ENCODE measurements at regions not wholly inside any gene's neighbourhood (a gene's known extent, or its start where the extent isn't known, plus 50 kb on each side); places are given as distances from the start of the nearest gene placed in this dataset.

DNA sequence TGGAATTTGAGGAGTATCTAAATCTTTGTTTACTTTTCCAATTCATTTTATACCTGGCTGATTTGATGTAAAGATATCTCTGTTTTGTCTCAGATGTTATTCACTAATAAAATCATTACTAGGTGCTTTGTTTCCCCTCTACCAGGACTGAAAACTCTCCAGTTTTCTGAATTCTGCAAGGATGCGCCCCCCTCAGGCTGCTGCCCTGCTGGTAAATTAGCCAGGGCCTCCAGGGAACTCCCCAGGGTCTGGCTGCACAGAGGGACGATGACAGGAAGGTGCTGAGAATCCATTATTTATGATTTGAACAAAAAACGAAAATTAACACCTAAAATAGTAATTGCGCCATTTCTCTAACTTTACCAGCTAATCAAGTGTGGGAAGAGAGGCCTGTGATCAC is 541.2 kb upstream of the POU3F3 start:
- intact Hi-C loops (cut with DNase I) = no loop called here
- DNase-seq (peak in 1 of 4 donors; percentile 27), ATAC-seq (no peak)
- no peaks in the 10 kb centered on the region for H3K36me3 ChIP-seq
- no peak overlapping the region for H3K27ac ChIP-seq
- TF ChIP-seq, protein P1, sequence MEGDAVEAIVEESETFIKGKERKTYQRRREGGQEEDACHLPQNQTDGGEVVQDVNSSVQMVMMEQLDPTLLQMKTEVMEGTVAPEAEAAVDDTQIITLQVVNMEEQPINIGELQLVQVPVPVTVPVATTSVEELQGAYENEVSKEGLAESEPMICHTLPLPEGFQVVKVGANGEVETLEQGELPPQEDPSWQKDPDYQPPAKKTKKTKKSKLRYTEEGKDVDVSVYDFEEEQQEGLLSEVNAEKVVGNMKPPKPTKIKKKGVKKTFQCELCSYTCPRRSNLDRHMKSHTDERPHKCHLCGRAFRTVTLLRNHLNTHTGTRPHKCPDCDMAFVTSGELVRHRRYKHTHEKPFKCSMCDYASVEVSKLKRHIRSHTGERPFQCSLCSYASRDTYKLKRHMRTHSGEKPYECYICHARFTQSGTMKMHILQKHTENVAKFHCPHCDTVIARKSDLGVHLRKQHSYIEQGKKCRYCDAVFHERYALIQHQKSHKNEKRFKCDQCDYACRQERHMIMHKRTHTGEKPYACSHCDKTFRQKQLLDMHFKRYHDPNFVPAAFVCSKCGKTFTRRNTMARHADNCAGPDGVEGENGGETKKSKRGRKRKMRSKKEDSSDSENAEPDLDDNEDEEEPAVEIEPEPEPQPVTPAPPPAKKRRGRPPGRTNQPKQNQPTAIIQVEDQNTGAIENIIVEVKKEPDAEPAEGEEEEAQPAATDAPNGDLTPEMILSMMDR (IDR thresholded peaks at IDR 0.05) = no peak
- no peak overlapping the region for H3K4me3 ChIP-seq
- no peaks in the 10 kb centered on the region for H3K27me3 ChIP-seq
- H3K4me1 ChIP-seq = no peaks in the 10 kb centered on the region
- H3K9me3 ChIP-seq = peaks cover 0 to 10% of the 10 kb centered on the region in 2 donors

- H3K36me3 ChIP-seq = no peaks in the 10 kb centered on the region
- H3K4me3 ChIP-seq = no peak overlapping the region
- no peaks in the 10 kb centered on the region for H3K4me1 ChIP-seq
- H3K27me3 ChIP-seq = peaks cover 0 to 6% of the 10 kb centered on the region in 2 donors
- TF ChIP-seq, protein P1 (IDR thresholded peaks at IDR 0.05) = no peak
- DNase-seq (no peak), ATAC-seq (no peak)
- H3K9me3 ChIP-seq = no peaks in the 10 kb centered on the region
- intact Hi-C loops (cut with DNase I) = no loop called here
- no peak overlapping the region for H3K27ac ChIP-seq
Measured at GRCh38 chr2:104318001-104318665, 535.8 kb upstream of the POU3F3 start.

- H3K27ac ChIP-seq = no peak overlapping the region
- H3K4me1 ChIP-seq = no peaks in the 10 kb centered on the region
- H3K9me3 ChIP-seq = no peaks in the 10 kb centered on the region
- H3K36me3 ChIP-seq = no peaks in the 10 kb centered on the region
- ATAC-seq (no peak), DNase-seq (peak in 1 of 4 donors; percentile 31)
- intact Hi-C loops (cut with DNase I) = no loop called here
- TF ChIP-seq, protein P1 (IDR thresholded peaks at IDR 0.05) = no peak
- peaks cover 0 to 6% of the 10 kb centered on the region in 2 donors for H3K27me3 ChIP-seq
- H3K4me3 ChIP-seq = no peak overlapping the region
Measured at GRCh38 chr2:104321116-104321795, 532.7 kb upstream of the POU3F3 start.

DNA sequence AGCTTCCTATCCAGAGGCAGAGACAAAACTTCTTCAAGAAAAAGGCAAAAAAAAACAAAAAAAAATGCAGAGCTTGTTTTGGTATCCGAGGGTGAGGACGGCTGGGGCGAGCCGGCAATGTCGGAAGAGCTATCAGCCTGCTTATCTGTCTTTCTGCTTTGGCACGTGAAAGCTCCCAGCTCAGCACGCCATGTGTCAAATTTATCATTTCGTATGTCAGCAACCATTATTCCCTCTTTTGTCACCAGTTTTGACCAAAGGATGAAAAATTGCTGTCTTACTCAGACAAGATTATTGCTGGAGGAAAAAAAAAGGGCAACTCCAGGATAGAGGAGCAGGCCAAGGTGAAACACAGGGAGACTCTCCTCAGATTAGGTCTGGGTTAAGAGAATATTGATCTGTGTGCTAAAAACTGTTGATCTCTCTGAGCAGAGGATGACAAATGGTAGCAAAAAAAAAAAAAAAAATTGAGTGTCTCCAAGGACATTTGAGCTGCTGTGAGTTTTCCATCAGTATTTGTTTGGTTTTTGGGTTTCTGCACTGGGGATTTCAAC is 532.0 kb upstream of the POU3F3 start:
- peak in 1 of 4 donors; percentile 24 for DNase-seq
- Histone ChIP-seq H3K27me3 (peaks cover 0 to 6% of the 10 kb centered on the region in 2 donors), H3K9me3 (no peaks in the 10 kb centered on the region), H3K27ac (no peak overlapping the region), H3K36me3 (no peaks in the 10 kb centered on the region), H3K4me3 (no peak overlapping the region), H3K4me1 (no peaks in the 10 kb centered on the region)
- intact Hi-C loops (cut with DNase I) = no loop called here
- no peak for ATAC-seq
- TF ChIP-seq, protein P1 (IDR thresholded peaks at IDR 0.05) = no peak

DNA sequence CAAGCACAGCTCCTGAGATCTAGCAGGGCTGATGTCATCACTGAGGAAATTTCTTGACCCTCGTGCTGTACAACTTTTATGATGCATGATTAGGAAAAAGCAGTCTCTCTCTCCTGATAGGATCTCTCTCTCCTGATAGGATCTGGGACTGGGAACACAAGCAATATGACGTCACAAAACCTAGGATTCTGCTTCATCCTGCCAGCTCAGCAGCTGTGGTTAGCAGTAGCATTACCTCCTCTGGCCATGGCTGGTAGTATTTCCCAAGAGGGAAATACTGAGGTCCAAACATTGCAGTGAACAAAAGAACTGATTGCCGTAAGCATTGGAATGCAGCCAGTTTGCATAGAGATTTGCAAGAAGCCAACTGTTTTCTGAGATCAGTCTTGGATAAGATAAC is 521.2 kb upstream of the POU3F3 start:
- Histone ChIP-seq H3K27ac (no peak overlapping the region), H3K4me1 (no peaks in the 10 kb centered on the region), H3K36me3 (no peaks in the 10 kb centered on the region), H3K27me3 (no peaks in the 10 kb centered on the region), H3K4me3 (no peak overlapping the region), H3K9me3 (no peaks in the 10 kb centered on the region)
- TF ChIP-seq, protein P1 (IDR thresholded peaks at IDR 0.05) = no peak
- ATAC-seq = no peak
- DNase-seq = peak in 1 of 4 donors; percentile 30
- intact Hi-C loops (cut with DNase I) = no loop called here

All from left lung (tissue), 4 donors.